ENCODE measurements at regions not wholly inside any gene's neighbourhood (a gene's known extent, or its start where the extent isn't known, plus 50 kb on each side); places are given as distances from the start of the nearest gene placed in this dataset.

DNA sequence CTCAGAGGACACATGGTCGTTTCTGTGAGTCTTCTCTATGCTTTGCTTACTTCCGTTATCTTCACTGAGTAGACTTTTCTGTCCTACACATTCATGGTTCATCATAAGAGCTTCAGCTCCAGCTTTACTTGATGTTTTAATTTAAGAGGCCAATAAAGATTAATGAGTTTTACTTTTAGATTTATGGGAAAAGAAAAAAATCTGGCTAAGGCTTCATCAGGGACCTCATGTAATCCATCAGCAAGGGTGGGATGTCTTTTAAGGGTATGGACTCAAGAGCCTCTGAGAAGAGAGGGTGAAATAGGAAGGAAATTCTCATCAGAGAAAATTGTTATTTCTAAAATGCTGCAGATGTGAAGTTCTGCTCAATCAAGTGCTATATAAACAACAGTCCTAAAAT is 963.0 kb upstream of the RAG2 start:
- Histone ChIP-seq H3K4me1 (ENCODE audit: insufficient read depth, low read length) (no peaks in the 10 kb centered on the region), H3K27me3 (ENCODE audit: control insufficient read depth in 1 of 2, insufficient read depth in 2 of 2, low read length in 2 of 2) (no peaks in the 10 kb centered on the region), H3K36me3 (replicated peaks in 1 of 2; ENCODE audit: control insufficient read depth in 1 of 2, insufficient read depth in 2 of 2, low read length in 2 of 2) (no peaks in the 10 kb centered on the region), H3K4me3 (replicated peaks in 1 of 3; ENCODE audit: insufficient read depth in 1 of 3, low read depth in 2 of 3, low read length in 3 of 3) (no peak overlapping the region), H3K9me3 (ENCODE audit: low read length) (peaks cover 63% of the 10 kb centered on the region), H3K79me2 (ENCODE audit: insufficient read depth, low read length) (no peaks in the 10 kb centered on the region), H3K27ac (ENCODE audit: extremely low read length, insufficient read depth, low read length) (no peak overlapping the region), H2AFZ (ENCODE audit: low read length) (no peak overlapping the region), H4K20me1 (ENCODE audit: insufficient read depth, low read length) (no peaks in the 10 kb centered on the region), H3K4me2 (ENCODE audit: low read depth, low read length) (no peak overlapping the region), H3K9ac (ENCODE audit: insufficient read depth, low read depth, low read length) (no peak overlapping the region)
- ATAC-seq (no peak), FAIRE-seq (no peak), DNase-seq (ENCODE audit: low spot score) (no peak)
- intact Hi-C loops (cut with micrococcal nuclease; ENCODE audit: unreplicated experiment) (no loop called here), in situ Hi-C loops (cut with HindIII; ENCODE audit: extremely low pct_ligation_motif_present, low pct_unique_long_range_greater_than_20kb) (no loop called here)
- no TSS peak for BruUV-seq (replicated peaks)
- TF ChIP-seq ZNF7 (CRISPR knock-in tag; IDR thresholded peaks at IDR 0.05) (no peak), NAIF1 (CRISPR knock-in tag; IDR thresholded peaks at IDR 0.05; ENCODE audit: borderline replicate concordance) (no peak), HNRNPL (IDR thresholded peaks at IDR 0.05; ENCODE audit: low read depth, low read length) (no peak), HMG20B (CRISPR knock-in tag; conservative IDR thresholded peaks at IDR 0.05) (no peak), SUZ12 (IDR thresholded peaks at IDR 0.05; ENCODE audit: low read depth, low read length) (no peak)
- TF ChIP-seq, protein P1, sequence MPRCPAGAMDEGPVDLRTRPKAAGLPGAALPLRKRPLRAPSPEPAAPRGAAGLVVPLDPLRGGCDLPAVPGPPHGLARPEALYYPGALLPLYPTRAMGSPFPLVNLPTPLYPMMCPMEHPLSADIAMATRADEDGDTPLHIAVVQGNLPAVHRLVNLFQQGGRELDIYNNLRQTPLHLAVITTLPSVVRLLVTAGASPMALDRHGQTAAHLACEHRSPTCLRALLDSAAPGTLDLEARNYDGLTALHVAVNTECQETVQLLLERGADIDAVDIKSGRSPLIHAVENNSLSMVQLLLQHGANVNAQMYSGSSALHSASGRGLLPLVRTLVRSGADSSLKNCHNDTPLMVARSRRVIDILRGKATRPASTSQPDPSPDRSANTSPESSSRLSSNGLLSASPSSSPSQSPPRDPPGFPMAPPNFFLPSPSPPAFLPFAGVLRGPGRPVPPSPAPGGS (CRISPR knock-in tag; IDR thresholded peaks at IDR 0.05) = no peak
- POLR2A ChIA-PET = no interaction called here
- WGBS (ENCODE audit: low lambda C conversion rate) = 16% methylated on average over 2 of the region's 2 CpGs
- CTCF ChIA-PET (ENCODE audit: low intra/inter-chr PET ratio, low total read pairs) = no interaction called here

DNA sequence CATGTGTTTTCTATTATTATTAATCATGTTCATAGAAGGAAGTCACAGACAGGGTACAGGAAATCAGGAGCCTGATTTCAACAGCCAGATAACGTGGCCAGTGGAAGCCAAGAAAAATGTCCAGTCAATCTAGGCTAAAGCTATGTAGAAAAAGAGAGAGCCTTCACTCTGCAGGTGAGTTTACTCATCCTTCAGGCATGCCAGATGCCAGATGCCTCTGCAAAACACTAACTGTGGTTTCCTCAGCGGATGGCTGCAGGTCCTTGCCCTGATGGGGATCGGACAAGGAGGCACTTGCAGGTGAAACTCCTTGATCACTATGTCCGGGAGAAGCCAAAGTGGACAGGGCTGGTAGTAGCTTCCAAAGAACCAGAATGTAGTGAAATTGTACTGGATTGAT is 962.3 kb upstream of the RAG2 start:
- H3K4me3 ChIP-seq (replicated peaks in 1 of 3; ENCODE audit: insufficient read depth in 1 of 3, low read depth in 2 of 3, low read length in 3 of 3) = no peak overlapping the region
- H3K4me2 ChIP-seq (ENCODE audit: low read depth, low read length) = no peak overlapping the region
- WGBS (ENCODE audit: low lambda C conversion rate) = 0% methylated on average over 4 of the region's 4 CpGs
- POLR2A ChIA-PET = no interaction called here
- H3K27me3 ChIP-seq (ENCODE audit: control insufficient read depth in 1 of 2, insufficient read depth in 2 of 2, low read length in 2 of 2) = no peaks in the 10 kb centered on the region
- no peaks in the 10 kb centered on the region for H4K20me1 ChIP-seq (ENCODE audit: insufficient read depth, low read length)
- ATAC-seq (no peak), DNase-seq (ENCODE audit: low spot score) (no peak), FAIRE-seq (no peak)
- BruUV-seq (replicated peaks) = no TSS peak
- H3K9me3 ChIP-seq (ENCODE audit: low read length) = peaks cover 65% of the 10 kb centered on the region
- CTCF ChIA-PET (ENCODE audit: low intra/inter-chr PET ratio, low total read pairs) = no interaction called here
- no peak overlapping the region for H3K9ac ChIP-seq (ENCODE audit: insufficient read depth, low read depth, low read length)
- no peaks in the 10 kb centered on the region for H3K4me1 ChIP-seq (ENCODE audit: insufficient read depth, low read length)
- H3K27ac ChIP-seq (ENCODE audit: extremely low read length, insufficient read depth, low read length) = no peak overlapping the region
- H3K79me2 ChIP-seq (ENCODE audit: insufficient read depth, low read length) = no peaks in the 10 kb centered on the region
- intact Hi-C loops (cut with micrococcal nuclease; ENCODE audit: unreplicated experiment) = no loop called here
- in situ Hi-C loops (cut with HindIII; ENCODE audit: extremely low pct_ligation_motif_present, low pct_unique_long_range_greater_than_20kb) = no loop called here
- no peaks in the 10 kb centered on the region for H3K36me3 ChIP-seq (replicated peaks in 1 of 2; ENCODE audit: control insufficient read depth in 1 of 2, insufficient read depth in 2 of 2, low read length in 2 of 2)
- H2AFZ ChIP-seq (ENCODE audit: low read length) = no peak overlapping the region
- TF ChIP-seq ZNF780A (CRISPR knock-in tag; IDR thresholded peaks at IDR 0.05) (no peak), RAD21 (CRISPR knock-in tag; IDR thresholded peaks at IDR 0.05) (no peak), ZNF569 (CRISPR knock-in tag; IDR thresholded peaks at IDR 0.05; ENCODE audit: borderline replicate concordance) (no peak), KAT7 (CRISPR knock-in tag; IDR thresholded peaks at IDR 0.05; ENCODE audit: borderline replicate concordance) (no peak), BCL6 (CRISPR knock-in tag; IDR thresholded peaks at IDR 0.05) (no peak), NFE2L2 (IDR thresholded peaks at IDR 0.05; ENCODE audit: low read length) (no peak), ZNF878 (CRISPR knock-in tag; IDR thresholded peaks at IDR 0.05) (no peak)
- TF ChIP-seq, protein P2, sequence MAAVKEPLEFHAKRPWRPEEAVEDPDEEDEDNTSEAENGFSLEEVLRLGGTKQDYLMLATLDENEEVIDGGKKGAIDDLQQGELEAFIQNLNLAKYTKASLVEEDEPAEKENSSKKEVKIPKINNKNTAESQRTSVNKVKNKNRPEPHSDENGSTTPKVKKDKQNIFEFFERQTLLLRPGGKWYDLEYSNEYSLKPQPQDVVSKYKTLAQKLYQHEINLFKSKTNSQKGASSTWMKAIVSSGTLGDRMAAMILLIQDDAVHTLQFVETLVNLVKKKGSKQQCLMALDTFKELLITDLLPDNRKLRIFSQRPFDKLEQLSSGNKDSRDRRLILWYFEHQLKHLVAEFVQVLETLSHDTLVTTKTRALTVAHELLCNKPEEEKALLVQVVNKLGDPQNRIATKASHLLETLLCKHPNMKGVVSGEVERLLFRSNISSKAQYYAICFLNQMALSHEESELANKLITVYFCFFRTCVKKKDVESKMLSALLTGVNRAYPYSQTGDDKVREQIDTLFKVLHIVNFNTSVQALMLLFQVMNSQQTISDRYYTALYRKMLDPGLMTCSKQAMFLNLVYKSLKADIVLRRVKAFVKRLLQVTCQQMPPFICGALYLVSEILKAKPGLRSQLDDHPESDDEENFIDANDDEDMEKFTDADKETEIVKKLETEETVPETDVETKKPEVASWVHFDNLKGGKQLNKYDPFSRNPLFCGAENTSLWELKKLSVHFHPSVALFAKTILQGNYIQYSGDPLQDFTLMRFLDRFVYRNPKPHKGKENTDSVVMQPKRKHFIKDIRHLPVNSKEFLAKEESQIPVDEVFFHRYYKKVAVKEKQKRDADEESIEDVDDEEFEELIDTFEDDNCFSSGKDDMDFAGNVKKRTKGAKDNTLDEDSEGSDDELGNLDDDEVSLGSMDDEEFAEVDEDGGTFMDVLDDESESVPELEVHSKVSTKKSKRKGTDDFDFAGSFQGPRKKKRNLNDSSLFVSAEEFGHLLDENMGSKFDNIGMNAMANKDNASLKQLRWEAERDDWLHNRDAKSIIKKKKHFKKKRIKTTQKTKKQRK (IDR thresholded peaks at IDR 0.05; ENCODE audit: low read length) = no peak
- TF ChIP-seq, protein P3, sequence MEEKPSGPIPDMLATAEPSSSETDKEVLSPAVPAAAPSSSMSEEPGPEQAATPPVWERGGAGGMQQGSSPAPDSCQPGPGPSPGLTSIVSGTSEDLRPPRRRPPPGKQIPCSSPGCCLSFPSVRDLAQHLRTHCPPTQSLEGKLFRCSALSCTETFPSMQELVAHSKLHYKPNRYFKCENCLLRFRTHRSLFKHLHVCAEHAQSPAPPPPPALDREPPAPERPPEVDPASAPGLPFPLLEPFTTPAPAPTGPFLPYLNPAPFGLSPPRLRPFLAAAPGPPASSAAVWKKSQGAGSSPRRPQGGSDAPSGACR (CRISPR knock-in tag; IDR thresholded peaks at IDR 0.05) = no peak
- TF ChIP-seq, protein P4, sequence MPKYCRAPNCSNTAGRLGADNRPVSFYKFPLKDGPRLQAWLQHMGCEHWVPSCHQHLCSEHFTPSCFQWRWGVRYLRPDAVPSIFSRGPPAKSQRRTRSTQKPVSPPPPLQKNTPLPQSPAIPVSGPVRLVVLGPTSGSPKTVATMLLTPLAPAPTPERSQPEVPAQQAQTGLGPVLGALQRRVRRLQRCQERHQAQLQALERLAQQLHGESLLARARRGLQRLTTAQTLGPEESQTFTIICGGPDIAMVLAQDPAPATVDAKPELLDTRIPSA (CRISPR knock-in tag; IDR thresholded peaks at IDR 0.05; ENCODE audit: borderline replicate concordance) = no peak

Measured in HepG2 (cell line).